ENCODE measurements at regions not wholly inside any gene's neighbourhood (a gene's known extent, or its start where the extent isn't known, plus 50 kb on each side); places are given as distances from the start of the nearest gene placed in this dataset.
"Not testable (repeated sequence)": the region's sequence is repeated elsewhere in the genome, so short reads cannot be mapped to it uniquely, and the experiment has no call there.

- Histone ChIP-seq H3T11ph (ENCODE audit: low read length) (no peak overlapping the region), H3K9ac (ENCODE audit: extremely low read depth, insufficient read length, low read length) (no peak overlapping the region), H3K23ac (ENCODE audit: insufficient read length, low read depth, low read length) (no peak overlapping the region), H2BK12ac (ENCODE audit: insufficient read length, low read depth, low read length) (no peak overlapping the region), H3K79me2 (ENCODE audit: insufficient read depth, low read length) (no peaks in the 10 kb centered on the region), H3K27ac (ENCODE audit: insufficient read length, low read depth, low read length) (no peak overlapping the region), H2BK20ac (ENCODE audit: low read depth, low read length, poor library complexity, severe bottlenecking) (no peak overlapping the region), H2BK5ac (ENCODE audit: insufficient read length, low read length) (no peak overlapping the region), H3K27me3 (ENCODE audit: insufficient read depth, low read length) (no peaks in the 10 kb centered on the region), H2AFZ (ENCODE audit: low read length) (no peak overlapping the region), H4K91ac (ENCODE audit: insufficient read length, low read depth, low read length) (no peak overlapping the region), H3K79me1 (ENCODE audit: insufficient read depth, low read depth, low read length, poor library complexity, severe bottlenecking) (no peaks in the 10 kb centered on the region), H3K23me2 (ENCODE audit: insufficient read length, low read depth, low read length, poor library complexity, severe bottlenecking) (no peaks in the 10 kb centered on the region), H2BK120ac (ENCODE audit: low read depth, low read length, poor library complexity, severe bottlenecking) (no peak overlapping the region), H4K8ac (replicated peaks; ENCODE audit: insufficient read length, low read depth, low read length) (no peak overlapping the region), H2BK15ac (ENCODE audit: low read depth, low read length) (no peak overlapping the region), H2AK5ac (ENCODE audit: insufficient read length, low read length) (no peak overlapping the region), H3K4me1 (ENCODE audit: insufficient read depth, low read length) (peaks cover 2% of the 10 kb centered on the region; the same call in 1 of the 2 replicates), H3K14ac (ENCODE audit: insufficient read depth, low read length) (no peak overlapping the region), H3K9me3 (ENCODE audit: control insufficient read depth, low read depth, low read length) (no peaks in the 10 kb centered on the region), H3K56ac (ENCODE audit: insufficient read length, low read depth, low read length) (no peak overlapping the region), H3K18ac (ENCODE audit: insufficient read length, low read depth, low read length) (no peak overlapping the region), H3K4ac (ENCODE audit: low read depth, low read length) (no peak overlapping the region), H4K20me1 (ENCODE audit: control insufficient read depth, insufficient read depth, insufficient read length) (no peaks in the 10 kb centered on the region), H4K5ac (ENCODE audit: insufficient read length, low read depth, low read length) (no peak overlapping the region), H3K4me2 (ENCODE audit: insufficient read depth, insufficient read length, low read length) (no peak overlapping the region)
- whole genome bisulfite sequencing (ENCODE audit: extremely low coverage, insufficient read length, low lambda C conversion rate): no CpG with 5 or more reads among the region's 4 CpGs
- Mint-ChIP-seq H3K27ac (no peak overlapping the region), H3K36me3 (ENCODE audit: insufficient read depth in 1 of 3, low read depth in 3 of 3) (peaks cover 2 to 7% (median 3%) of the 10 kb centered on the region in 3 experiments; a peak in 3 of 7 replicates), H3K27me3 (ENCODE audit: low read depth) (no peaks in the 10 kb centered on the region; the same call in 1 of the 2 replicates), H3K9me3 (peaks cover 5 to 8% of the 10 kb centered on the region in 2 experiments), H3K4me1 (peaks cover 23% of the 10 kb centered on the region in 2 experiments), H3K4me3 (no peak overlapping the region)
- DNase-seq: no peak
- TF ChIP-seq, protein P1, sequence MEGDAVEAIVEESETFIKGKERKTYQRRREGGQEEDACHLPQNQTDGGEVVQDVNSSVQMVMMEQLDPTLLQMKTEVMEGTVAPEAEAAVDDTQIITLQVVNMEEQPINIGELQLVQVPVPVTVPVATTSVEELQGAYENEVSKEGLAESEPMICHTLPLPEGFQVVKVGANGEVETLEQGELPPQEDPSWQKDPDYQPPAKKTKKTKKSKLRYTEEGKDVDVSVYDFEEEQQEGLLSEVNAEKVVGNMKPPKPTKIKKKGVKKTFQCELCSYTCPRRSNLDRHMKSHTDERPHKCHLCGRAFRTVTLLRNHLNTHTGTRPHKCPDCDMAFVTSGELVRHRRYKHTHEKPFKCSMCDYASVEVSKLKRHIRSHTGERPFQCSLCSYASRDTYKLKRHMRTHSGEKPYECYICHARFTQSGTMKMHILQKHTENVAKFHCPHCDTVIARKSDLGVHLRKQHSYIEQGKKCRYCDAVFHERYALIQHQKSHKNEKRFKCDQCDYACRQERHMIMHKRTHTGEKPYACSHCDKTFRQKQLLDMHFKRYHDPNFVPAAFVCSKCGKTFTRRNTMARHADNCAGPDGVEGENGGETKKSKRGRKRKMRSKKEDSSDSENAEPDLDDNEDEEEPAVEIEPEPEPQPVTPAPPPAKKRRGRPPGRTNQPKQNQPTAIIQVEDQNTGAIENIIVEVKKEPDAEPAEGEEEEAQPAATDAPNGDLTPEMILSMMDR (conservative IDR thresholded peaks at IDR 0.05): no peak
Measured at GRCh38 chr5:130398825-130399224, 494.6 kb downstream of the CHSY3 start.

DNA sequence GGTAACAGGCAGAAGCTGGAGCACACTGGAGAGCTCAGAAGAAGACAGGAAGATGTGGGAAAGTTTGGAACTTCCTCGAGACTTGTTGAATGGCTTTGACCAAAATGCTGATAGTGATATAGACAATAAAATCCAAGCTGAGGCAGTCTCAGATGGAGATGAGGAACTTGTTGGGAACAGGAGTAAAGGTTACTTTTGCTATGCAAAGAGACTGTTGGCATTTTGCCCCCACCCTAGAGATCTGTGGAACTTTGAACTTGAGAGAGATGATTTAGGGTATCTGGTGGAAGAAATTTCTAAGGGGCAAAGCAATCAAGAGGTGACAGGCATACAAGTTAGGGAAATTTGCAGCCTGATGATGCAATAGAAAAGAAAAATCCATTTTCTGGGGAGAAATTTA is 493.5 kb downstream of the CHSY3 start:
- H3K4me1 ChIP-seq (ENCODE audit: insufficient read depth, low read length); H3K79me2 ChIP-seq (ENCODE audit: insufficient read depth, low read length); H2BK5ac ChIP-seq (ENCODE audit: insufficient read length, low read length); H2BK12ac ChIP-seq (ENCODE audit: insufficient read length, low read depth, low read length); H3K27me3 Mint-ChIP-seq (ENCODE audit: low read depth); H3K27me3 ChIP-seq (ENCODE audit: insufficient read depth, low read length); H3K79me1 ChIP-seq (ENCODE audit: insufficient read depth, low read depth, low read length, poor library complexity, severe bottlenecking); H3K9me3 ChIP-seq (ENCODE audit: control insufficient read depth, low read depth, low read length); H2BK120ac ChIP-seq (ENCODE audit: low read depth, low read length, poor library complexity, severe bottlenecking); H4K20me1 ChIP-seq (ENCODE audit: control insufficient read depth, insufficient read depth, insufficient read length); H3K9ac ChIP-seq (ENCODE audit: extremely low read depth, insufficient read length, low read length); H3K4me2 ChIP-seq (ENCODE audit: insufficient read depth, insufficient read length, low read length); H2BK15ac ChIP-seq (ENCODE audit: low read depth, low read length); H3K18ac ChIP-seq (ENCODE audit: insufficient read length, low read depth, low read length); H4K5ac ChIP-seq (ENCODE audit: insufficient read length, low read depth, low read length); H3K56ac ChIP-seq (ENCODE audit: insufficient read length, low read depth, low read length); H3K23me2 ChIP-seq (ENCODE audit: insufficient read length, low read depth, low read length, poor library complexity, severe bottlenecking); H3K4me3 Mint-ChIP-seq; H4K91ac ChIP-seq (ENCODE audit: insufficient read length, low read depth, low read length); H3K23ac ChIP-seq (ENCODE audit: insufficient read length, low read depth, low read length); H3K4ac ChIP-seq (ENCODE audit: low read depth, low read length); H2AK5ac ChIP-seq (ENCODE audit: insufficient read length, low read length); H2BK20ac ChIP-seq (ENCODE audit: low read depth, low read length, poor library complexity, severe bottlenecking); H3K27ac Mint-ChIP-seq; H3T11ph ChIP-seq (ENCODE audit: low read length); H3K27ac ChIP-seq (ENCODE audit: insufficient read length, low read depth, low read length); H3K14ac ChIP-seq (ENCODE audit: insufficient read depth, low read length); DNase-seq; H2AFZ ChIP-seq (ENCODE audit: low read length); H4K8ac ChIP-seq (replicated peaks; ENCODE audit: insufficient read length, low read depth, low read length): not testable (repeated sequence)
- Mint-ChIP-seq H3K4me1 (peaks cover 18% of the 10 kb centered on the region in 2 experiments), H3K9me3 (peaks cover 7 to 10% of the 10 kb centered on the region in 2 experiments), H3K36me3 (ENCODE audit: insufficient read depth in 1 of 3, low read depth in 3 of 3) (peaks cover 2 to 10% (median 4%) of the 10 kb centered on the region in 3 experiments; a peak in 3 of 7 replicates)
- no CpG with 5 or more reads among the region's 1 CpG for WGBS (ENCODE audit: extremely low coverage, insufficient read length, low lambda C conversion rate)
